ENCODE measurements at regions not wholly inside any gene's neighbourhood (a gene's known extent, or its start where the extent isn't known, plus 50 kb on each side); places are given as distances from the start of the nearest gene placed in this dataset.
"Not testable (repeated sequence)": the region's sequence is repeated elsewhere in the genome, so short reads cannot be mapped to it uniquely, and the experiment has no call there.

DNA sequence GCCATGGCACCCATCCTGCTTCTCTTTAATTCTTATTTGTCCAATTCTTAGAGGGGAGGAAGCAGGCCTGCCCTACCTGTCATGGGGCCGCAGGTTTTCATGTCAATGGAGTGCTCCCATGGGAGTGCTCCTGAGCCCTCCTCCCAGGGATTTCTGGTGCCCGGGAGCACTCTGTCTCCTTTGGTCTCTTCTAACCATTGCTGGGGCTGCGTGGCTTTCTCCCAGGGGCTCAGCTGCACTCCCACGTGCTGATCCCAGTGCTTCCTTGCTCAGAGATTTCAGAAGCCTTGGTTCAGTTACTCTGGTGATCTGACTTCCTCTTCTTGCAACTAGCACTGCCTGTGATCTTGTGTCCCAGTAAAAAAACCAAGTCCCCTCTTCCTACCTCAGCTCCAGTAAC, 68.0 kb upstream of the ARL8B start:
- H3K9me3 ChIP-seq: no peaks in the 10 kb centered on the region
- TF ChIP-seq, protein P1, sequence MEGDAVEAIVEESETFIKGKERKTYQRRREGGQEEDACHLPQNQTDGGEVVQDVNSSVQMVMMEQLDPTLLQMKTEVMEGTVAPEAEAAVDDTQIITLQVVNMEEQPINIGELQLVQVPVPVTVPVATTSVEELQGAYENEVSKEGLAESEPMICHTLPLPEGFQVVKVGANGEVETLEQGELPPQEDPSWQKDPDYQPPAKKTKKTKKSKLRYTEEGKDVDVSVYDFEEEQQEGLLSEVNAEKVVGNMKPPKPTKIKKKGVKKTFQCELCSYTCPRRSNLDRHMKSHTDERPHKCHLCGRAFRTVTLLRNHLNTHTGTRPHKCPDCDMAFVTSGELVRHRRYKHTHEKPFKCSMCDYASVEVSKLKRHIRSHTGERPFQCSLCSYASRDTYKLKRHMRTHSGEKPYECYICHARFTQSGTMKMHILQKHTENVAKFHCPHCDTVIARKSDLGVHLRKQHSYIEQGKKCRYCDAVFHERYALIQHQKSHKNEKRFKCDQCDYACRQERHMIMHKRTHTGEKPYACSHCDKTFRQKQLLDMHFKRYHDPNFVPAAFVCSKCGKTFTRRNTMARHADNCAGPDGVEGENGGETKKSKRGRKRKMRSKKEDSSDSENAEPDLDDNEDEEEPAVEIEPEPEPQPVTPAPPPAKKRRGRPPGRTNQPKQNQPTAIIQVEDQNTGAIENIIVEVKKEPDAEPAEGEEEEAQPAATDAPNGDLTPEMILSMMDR (IDR thresholded peaks at IDR 0.05): no peak
- no peaks in the 10 kb centered on the region for H3K36me3 ChIP-seq (ENCODE audit: low read depth)
- H3K4me3 ChIP-seq: no peak overlapping the region
- peaks cover 3% of the 10 kb centered on the region for H3K4me1 ChIP-seq (ENCODE audit: low read depth)
- intact Hi-C loops (cut with DNase I, micrococcal nuclease): loop anchor here (10.0 kb wide), 1 partner anchor 339 kb away; no protein-coding TSS in a partner anchor
- DNase-seq: peak in 1 of 3 donors; percentile 10
- no peak for ATAC-seq

DNA sequence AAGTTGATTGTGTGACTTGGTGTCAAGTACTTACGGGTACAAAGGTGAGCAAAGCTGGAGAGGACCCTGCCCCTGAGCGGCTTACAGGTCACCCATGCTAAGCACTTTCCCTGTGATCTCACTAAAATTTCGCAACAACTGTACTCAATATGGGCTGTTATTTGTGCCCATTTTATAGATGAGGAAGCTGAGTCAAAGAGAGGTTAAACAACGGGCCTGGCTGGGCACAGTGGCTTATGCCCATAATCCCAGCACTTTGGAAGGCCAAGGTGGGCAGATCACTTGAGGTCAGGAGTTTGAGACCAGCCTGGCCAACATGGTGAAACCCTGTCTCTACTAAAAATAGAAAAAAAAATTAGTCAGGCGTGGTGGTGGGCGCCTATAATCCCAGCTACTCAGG, 67.5 kb upstream of the ARL8B start:
- ATAC-seq; H3K9me3 ChIP-seq; DNase-seq; H3K4me3 ChIP-seq; H3K4me1 ChIP-seq (ENCODE audit: low read depth); H3K36me3 ChIP-seq (ENCODE audit: low read depth): not testable (repeated sequence)
- intact Hi-C loops (cut with DNase I, micrococcal nuclease): loop anchor here (10.0 kb wide), 1 partner anchor 340 kb away; no protein-coding TSS in a partner anchor

DNA sequence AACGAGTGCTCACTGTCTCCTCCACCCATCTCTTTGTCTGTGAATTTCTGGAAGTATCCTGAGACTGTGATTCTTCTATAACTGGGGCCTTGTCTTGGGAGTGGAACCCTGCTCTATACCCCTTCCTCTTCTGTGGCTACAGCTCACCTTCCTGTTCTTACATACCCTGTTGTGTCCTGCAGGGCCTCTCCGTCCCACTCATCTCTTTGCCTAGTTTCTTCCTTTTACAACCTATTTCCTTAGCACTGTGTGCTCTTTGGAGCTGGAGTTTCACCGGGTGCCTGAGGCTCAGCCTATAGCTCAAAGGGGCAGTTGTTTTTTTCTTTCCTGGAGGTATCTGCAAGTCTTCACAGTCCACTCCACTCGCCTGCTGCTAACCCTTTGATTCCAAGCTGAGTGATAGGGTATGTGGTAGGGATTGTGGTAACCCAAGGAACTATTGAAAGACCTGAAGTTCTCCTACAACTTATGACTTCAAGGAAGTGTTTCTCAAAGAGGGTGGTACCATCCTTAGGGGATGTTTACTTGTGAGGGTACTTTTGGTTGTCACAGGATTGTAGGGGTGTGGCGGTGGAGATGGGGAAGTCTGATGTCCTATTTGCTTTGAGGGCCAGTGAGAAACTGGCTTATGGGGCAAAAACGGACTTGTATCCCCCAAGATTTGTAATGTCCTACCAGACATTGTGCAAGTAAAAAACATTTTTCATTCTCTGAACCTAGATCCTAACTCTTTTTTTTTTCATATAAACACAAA, 66.6 kb upstream of the ARL8B start:
- H3K4me3 ChIP-seq: no peak overlapping the region
- peaks cover 3% of the 10 kb centered on the region for H3K4me1 ChIP-seq (ENCODE audit: low read depth)
- intact Hi-C loops (cut with DNase I, micrococcal nuclease): loop anchor here (10.0 kb wide), 1 partner anchor 341 kb away; no protein-coding TSS in a partner anchor
- H3K9me3 ChIP-seq: no peaks in the 10 kb centered on the region
- DNase-seq: no peak
- TF ChIP-seq, protein P1 (IDR thresholded peaks at IDR 0.05): no peak
- peak; percentile 16 for ATAC-seq
- no peaks in the 10 kb centered on the region for H3K36me3 ChIP-seq (ENCODE audit: low read depth)

DNA sequence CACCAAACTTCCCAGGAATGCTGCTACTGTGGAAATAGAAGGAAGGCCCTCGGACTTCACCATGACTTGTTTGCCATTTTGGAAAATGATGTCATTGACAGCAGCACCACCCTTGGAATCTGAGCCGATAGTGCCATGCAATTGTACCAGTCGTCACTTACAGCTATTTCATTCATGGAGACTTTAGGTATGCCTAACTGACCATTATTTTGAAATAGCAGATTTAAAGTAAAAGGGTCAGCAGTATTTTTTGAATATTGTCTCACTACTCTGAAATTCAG, 66.0 kb upstream of the ARL8B start:
- ATAC-seq (no peak), DNase-seq (no peak)
- TF ChIP-seq, protein P1 (IDR thresholded peaks at IDR 0.05): no peak
- Histone ChIP-seq H3K4me1 (ENCODE audit: low read depth) (peaks cover 3% of the 10 kb centered on the region), H3K9me3 (no peaks in the 10 kb centered on the region), H3K36me3 (ENCODE audit: low read depth) (no peaks in the 10 kb centered on the region), H3K4me3 (no peak overlapping the region)
- intact Hi-C loops (cut with DNase I, micrococcal nuclease): loop anchor here (10.0 kb wide), 1 partner anchor 341 kb away; no protein-coding TSS in a partner anchor

DNA sequence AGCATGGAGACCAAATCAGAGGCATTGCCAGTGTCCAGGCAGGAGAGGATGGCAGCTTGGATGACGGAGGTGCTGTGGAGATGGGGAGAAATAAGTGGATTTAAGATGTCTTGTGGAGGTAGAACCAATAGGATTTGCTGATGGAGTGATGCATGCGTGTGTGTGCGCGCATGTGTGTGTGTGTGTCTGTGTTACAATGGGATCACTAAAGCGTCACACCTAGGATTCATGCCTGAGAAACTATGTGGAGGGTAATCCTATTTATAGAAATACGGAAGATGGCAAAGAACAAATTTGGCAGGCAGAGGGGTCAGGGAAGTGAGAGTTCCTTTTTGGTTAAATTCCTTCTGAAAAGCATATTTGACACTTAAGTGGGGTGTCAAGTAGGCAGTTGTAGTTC, 64.8 kb upstream of the ARL8B start:
- TF ChIP-seq, protein P1 (IDR thresholded peaks at IDR 0.05): no peak

DNA sequence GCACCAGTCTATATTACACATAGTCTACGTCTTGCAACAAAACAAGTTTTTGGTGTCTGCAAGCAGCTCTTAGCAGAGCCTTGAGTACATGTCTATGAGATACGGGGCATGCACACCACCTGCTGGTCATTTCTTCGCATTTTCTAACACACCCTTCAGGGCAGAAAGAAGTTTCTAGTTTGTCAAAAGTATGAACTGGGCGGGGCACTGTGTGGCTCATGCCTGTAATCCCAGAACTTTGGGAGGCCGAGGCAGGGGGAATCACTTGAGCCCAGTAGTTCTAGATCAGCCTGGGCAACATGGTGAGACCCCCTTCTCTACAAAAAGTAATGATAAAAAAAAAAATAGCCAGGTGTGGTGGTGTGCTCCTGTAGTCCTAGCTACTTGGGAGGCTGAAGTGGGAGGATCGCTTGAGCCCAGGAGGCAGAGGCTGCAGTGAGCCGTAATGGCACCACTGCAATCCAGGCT, 64.2 kb upstream of the ARL8B start:
- DNase-seq (peak in 2 of 3 donors; percentile 65 to 93), ATAC-seq (peak; percentile 91)
- Histone ChIP-seq H3K36me3 (ENCODE audit: low read depth) (no peaks in the 10 kb centered on the region), H3K4me3 (no peak overlapping the region), H3K4me1 (ENCODE audit: low read depth) (peaks cover 3% of the 10 kb centered on the region), H3K9me3 (no peaks in the 10 kb centered on the region)
- TF ChIP-seq, protein P1 (IDR thresholded peaks at IDR 0.05): peak; percentile 47
- intact Hi-C loops (cut with DNase I, micrococcal nuclease): loop anchor here (10.0 kb wide), 1 partner anchor 343 kb away; no protein-coding TSS in a partner anchor

More for the DNA sequence above, 64.8 kb upstream of the ARL8B start:
- Histone ChIP-seq H3K9me3 (no peaks in the 10 kb centered on the region), H3K36me3 (ENCODE audit: low read depth) (no peaks in the 10 kb centered on the region), H3K4me3 (no peak overlapping the region), H3K4me1 (ENCODE audit: low read depth) (peaks cover 3% of the 10 kb centered on the region)
- DNase-seq: no peak
- intact Hi-C loops (cut with DNase I, micrococcal nuclease): loop anchor here (10.0 kb wide), 1 partner anchor 342 kb away; no protein-coding TSS in a partner anchor
- no peak for ATAC-seq

All from mucosa of descending colon (tissue), 3 donors.